HCT116 (cell line): ENCODE measurements at regions not wholly inside any gene's neighbourhood (a gene's known extent, or its start where the extent isn't known, plus 50 kb on each side); places are given as distances from the start of the nearest gene placed in this dataset.

Source experiments
- CTCF ChIP-seq, 3 experiments: fragments of 200-600 bp in 1 of 3; sonication (generic) in 1 of 3; IDR thresholded peaks in 2 of 3; conservative IDR thresholded peaks in 1 of 3; 2 replicates each; pipeline ENCODE4 v1.5.1; 2012 to 2017; ENCODE audit warnings: low read depth in 2 of 3, low read length in 2 of 3, antibody characterized with exemption in 1 of 3, borderline replicate concordance in 1 of 3, control low read depth in 1 of 3, mild to moderate bottlenecking in 1 of 3, mixed read lengths in 1 of 3, mixed run types in 1 of 3, moderate library complexity in 1 of 3; ENCODE audit not compliant: insufficient read depth in 1 of 3
- EGR1 ChIP-seq: IDR thresholded peaks from 2 replicates; pipeline ENCODE4 v1.6.1; 2012; ENCODE audit warnings: low read depth
- ELF1 ChIP-seq: IDR thresholded peaks from 2 replicates; pipeline ENCODE4 v1.6.1; 2012; ENCODE audit warnings: low read depth, borderline replicate concordance
- ZNF274 ChIP-seq: fragments of 200-500 bp; sonication (Bioruptor generic); IDR thresholded peaks from 2 replicates; pipeline ENCODE4 v1.6.1; 2014; ENCODE audit warnings: mild to moderate bottlenecking, low read depth, low read length, inconsistent platforms

GRCh38 chr14:44782775-44783238 lies 178.9 kb downstream of the KLHL28 start:
- TF ChIP-seq CTCF (IDR thresholded peaks at IDR 0.05 in 2 of 3, conservative IDR thresholded peaks at IDR 0.05 in 1 of 3; ENCODE audit: borderline replicate concordance in 1 of 3, insufficient read depth in 1 of 3, low read depth in 2 of 3, low read length in 2 of 3) (no peak), ELF1 (no peak), EGR1 (no peak), ZNF274 (no peak)
